G401 (cell line): ENCODE measurements at regions not wholly inside any gene's neighbourhood (a gene's known extent, or its start where the extent isn't known, plus 50 kb on each side); places are given as distances from the start of the nearest gene placed in this dataset.

Source experiments
- DNase-seq: peaks from one replicate; pipeline ENCODE4 v3.0.0-alpha.2; 2015; ENCODE audit warnings: low spot score
- in situ Hi-C: cut with HindIII; loops from 2 replicates; pipeline ENCODE4 v1.10.0; 2016; ENCODE audit warnings: low sequenced_read_pairs, mixed read lengths

DNA sequence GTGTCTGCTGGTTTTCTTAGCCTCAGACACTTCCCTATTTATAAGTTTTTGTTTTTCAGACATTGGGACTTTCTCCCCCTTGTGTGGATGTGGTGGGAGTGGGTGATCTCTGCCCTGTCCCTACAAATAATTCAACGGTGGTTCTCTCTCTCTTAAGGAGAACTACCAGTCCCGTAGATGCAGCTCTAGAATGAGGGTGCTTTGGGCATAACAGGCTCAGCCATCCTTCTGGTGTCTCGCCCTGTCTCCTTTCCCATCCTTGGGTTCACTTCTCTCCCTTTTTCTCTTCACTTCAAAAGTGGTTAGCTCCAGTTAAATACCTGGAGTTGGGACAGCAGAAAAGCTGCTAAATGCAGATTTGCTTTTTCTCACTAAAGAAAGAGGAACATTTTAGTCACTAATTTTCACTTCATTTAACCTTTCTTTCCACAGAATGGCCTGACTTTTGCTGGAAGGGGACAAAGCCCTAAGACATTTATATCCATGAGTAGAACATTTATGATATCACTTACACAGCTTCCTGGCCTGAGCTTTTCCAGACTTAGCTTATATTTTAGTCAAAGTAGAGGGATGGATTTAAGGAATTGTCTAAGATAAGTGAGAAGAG is 121.2 kb upstream of the CXCR4 start:
- in situ Hi-C loops: no loop called here

DNA sequence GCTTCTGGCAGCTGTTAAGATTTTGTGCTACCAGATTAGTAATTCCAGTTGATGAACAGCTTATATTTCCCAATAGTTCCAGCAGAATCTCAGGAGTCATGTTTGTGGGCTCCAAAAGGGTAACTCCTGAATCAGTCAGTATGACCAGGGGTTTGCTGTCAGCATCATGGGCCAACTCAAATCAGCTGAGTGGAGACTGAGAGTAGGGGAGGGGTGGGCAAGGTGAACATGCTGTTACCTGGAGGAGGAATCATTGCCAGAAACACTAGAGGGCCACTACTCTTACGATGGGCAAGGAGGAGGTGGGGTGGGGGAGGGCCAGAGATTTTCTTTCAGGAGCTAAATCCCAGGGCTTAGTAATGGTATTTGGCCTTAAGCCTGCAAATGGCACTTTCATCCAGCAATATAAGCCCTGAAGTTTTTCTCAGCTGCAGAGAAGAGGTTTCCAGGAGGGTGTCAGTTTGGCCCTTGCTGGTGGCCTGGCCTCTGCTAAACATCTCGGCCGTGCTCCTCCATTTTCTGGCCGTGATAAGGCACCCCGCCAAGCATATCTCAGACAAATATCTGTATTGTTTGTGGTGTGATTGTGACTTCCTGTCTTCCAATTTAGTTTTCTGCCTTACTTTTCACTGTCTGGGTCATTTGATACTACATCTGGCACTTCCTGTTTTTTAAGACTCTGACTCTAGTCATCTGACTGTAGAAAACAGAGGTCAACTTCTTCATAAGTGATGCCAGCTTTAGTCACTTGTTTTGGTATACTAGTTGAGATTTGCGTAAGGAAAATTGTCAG is 120.5 kb upstream of the CXCR4 start:
- DNase-seq: no peak
- in situ Hi-C loops: no loop called here

More for the DNA sequence above, 121.2 kb upstream of the CXCR4 start:
- DNase-seq: no peak

DNA sequence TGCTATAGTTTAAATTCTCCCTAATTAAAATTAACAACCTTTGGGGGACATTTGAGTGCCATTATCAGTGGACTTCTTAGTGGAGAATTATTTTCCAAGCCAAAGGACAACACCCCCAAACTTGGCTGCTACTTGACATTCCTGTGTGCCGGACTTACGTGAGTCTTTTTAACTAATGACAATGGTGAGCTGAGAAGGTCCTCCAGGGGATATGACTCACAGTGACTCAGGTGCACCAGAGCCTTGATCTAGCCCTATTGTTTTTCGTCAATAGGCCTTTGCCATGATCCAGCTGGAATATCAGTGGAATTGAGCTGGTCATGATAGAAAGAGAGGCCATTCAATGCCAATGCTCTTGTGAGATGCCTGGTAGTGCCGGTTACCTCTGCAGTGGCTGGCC is 118.1 kb upstream of the CXCR4 start:
- no peak for DNase-seq
- in situ Hi-C loops: no loop called here

DNA sequence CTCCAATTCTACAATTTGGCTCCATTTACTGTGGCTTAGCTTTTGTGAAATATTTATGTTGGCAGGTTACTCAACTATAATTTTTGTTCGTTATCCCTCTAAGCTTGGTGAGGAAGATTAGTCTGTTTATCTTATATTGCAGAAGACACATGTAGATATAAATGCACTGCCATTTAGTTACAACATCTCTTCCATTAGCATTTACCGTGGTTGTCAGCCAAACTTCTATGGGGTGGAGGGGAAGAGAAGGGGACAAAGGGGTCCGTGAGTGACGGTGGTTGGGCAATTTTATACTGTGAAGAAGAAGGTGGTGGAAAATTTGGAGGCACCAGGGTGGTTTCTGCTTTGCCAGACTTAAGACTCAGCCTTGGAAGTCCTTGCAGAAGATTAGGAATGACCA is 117.6 kb upstream of the CXCR4 start:
- DNase-seq: no peak
- in situ Hi-C loops: no loop called here

DNA sequence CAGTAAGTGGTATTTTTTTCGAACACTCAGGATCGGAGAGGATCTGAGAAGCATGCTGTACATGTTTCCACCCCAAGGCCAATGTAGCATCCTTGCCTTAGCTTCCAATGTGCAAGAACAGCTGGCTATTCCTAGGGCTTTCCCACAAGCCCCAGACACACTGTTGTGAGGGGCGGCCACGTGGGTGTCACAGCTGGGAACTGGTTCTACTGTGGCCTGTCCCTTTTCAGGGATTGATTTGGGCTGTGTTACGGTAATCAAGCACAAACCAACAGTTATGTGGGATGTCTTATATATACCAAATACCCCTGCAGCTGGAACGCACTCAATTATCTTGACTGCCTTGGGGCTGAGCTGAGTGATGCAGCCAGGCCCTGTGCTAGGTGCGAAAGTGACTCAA is 116.3 kb upstream of the CXCR4 start:
- DNase-seq: no peak
- in situ Hi-C loops: no loop called here

DNA sequence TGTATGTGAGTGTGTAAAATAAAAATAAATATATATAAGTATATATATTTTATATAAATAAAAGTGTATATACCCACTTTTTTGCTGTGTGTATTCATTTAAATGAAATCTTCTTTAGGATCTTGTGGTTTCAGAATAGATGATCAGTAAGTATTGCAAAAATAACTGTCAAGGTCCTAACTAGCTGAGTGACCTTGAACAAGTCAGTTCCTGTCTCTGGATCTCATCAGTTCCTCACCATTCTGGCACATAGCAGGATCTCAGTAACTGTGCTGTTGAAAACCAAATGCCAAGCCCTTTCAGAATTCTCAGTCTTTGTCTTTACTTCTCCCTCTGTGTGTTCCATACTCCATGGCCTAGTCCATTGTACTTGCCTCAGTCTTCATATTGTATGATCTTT is 115.3 kb upstream of the CXCR4 start:
- DNase-seq: no peak
- in situ Hi-C loops: no loop called here

DNA sequence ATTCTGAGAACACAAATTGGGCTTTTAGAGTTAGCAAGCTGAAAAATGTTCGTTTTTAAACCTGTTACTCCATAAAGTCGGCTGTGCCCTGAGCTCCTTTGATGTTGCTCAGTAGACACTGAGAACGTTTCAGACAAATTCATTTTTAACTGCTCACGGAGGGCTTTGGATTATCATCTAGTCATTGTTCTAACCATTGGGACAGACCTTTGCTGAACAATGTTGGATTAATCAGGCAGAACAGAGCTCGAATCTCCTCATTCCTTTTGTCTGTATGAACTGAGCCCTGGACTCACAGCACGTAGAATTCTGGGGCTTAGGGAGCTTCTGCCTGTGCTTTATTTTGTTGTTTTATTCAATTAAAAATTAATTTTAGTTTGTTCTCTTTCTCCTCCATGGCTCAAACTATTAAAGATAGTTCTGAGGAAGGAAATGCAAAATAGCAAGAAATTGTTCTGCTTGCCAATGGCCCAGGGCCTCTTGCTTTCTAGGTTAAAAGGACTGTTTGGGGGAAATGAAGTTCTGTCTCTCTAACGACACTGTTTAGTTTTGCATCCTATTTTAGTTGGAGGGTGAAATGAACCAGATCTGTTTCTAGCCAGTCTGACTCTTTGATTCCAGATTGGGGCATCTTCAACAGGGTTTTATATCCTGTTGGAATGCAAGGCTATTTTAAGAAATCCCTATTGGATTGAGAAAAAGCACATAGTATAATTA is 114.7 kb upstream of the CXCR4 start:
- DNase-seq: no peak
- in situ Hi-C loops: no loop called here

DNA sequence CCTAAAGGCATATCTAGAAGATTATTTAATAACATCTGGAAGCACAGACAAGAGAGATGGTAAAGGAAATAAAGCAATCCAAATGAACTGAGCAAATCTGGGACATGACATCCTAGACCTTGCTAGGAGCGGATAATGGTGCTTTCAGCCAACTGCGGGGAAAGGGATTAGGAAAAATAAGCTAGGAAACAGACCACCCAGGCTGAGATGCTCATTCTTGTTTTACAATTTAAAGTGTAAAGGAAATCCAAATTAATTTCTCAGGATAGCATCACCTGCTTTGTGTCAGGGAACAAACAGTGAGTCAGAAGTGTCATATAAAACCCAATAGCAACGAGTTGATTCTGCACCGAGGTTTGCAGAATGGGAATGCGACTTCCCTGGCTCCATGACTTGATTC is 112.5 kb upstream of the CXCR4 start:
- DNase-seq: no peak
- in situ Hi-C loops: no loop called here

DNA sequence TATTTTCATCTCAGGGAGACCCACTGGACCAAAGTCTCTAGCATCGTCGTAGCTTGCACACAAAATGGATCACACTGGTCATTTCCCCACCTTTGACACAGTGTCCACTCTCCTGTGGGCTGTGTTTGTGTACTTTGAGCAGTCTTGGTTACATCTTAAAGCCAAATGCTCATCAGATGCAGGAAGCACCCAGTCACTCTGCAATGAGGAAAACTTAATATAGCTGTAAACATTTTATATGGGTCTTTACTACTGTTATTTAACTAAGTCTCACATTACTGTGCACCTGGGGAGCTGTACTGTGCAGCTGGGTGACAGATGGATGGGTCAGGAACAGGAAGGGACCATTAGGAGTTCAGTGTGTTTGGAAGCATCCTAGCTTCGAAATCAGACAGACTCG is 109.0 kb upstream of the CXCR4 start:
- DNase-seq: no peak
- in situ Hi-C loops: no loop called here

DNA sequence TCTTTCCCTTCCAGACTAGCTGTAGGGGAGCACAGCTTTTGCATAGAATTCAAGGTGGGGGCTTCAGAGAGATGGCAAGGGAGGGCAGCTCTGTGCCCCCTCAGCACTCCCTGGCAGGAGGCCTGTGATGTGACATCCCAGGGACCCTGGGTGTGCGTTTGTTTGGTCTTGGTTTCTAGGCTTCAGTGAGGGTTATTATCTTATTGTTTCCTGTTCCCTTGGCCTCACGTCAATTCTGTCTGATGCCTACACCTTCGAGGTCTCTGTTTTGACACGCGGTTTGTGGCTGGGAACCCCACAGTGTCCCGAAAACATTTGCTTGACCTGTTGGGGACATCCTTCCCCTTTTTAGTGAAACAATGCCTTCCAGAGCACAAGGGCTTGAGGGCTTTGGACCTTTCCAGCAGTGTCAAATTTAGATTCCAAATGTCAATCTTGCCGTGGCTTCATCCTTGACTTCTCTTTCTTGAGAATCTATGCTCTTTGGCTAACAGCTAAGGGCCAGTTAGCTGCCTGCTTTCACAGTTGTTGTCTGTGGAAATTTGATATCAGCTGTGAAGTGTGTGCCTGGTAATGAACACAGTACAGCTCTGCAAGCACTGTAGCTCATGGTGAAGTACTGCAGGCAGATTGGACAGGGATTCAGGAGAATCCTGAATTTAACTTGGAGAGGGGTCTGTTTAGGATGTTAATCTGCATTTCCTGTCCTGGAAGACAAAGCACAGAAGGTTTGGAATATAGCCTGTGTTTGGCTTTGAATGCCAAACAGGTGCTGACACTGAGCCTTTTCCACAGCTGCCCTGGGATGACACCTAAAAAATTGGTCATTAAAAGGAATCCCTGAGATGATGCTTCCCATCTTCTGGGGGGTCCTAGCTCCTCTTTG is 108.2 kb upstream of the CXCR4 start:
- in situ Hi-C loops: no loop called here
- DNase-seq: no peak

DNA sequence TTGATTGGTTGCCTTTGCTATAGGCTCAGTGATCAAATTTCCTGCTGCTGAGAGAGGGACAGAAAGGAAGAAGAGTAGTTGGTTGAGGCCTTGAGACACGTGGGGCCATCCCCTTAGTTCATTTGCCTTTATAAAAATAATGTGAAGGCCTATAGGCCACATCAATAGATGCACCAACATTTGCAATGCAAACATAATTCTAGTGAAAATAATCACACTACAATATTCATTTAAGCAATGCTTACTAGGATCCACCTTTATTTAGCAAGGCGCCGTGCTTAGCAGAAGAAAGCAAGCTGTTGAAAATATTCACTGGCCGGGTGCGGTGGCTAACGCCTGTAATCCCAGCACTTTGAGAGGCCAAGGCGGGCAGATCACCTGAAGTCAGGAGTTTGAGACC is 105.3 kb upstream of the CXCR4 start:
- in situ Hi-C loops: no loop called here
- no peak for DNase-seq

DNA sequence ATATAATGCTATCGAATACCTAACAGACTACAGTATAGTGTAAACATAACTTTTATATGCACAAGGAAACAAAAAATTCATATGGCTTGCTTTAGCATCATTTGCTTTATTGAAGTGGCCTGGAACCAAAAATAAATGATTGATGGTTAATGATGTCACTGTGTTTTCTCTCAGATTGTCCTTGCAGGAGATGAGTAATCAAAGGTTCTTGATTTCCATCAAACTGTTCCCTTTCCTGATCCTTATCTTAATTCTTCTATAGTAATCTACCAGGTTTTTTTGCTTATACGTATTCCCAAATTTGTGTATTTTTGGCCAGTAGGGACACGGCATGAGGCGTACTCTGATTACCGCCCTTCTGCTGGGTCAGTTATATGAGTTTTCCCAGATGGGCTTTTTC is 104.9 kb upstream of the CXCR4 start:
- in situ Hi-C loops: no loop called here
- DNase-seq: no peak

DNA sequence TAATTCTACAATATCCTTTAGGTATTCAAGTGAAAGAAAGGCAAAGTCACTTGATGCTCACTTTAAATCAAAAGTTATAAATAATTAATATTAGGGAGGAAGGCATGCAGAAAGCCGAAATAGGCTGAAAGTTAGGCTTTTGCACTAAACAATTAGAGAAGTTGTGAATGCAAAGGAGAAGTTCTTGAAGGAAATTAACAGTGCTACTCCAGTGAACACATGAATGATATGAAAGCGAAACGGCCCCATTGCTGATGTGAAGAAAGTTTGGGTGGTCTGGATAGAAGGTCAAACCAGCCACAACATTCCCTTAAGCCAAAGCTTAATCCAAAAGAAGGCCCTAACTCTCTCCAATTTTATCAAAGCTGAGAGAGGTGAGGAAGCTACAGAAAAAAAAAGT is 103.1 kb upstream of the CXCR4 start:
- no peak for DNase-seq
- in situ Hi-C loops: no loop called here

DNA sequence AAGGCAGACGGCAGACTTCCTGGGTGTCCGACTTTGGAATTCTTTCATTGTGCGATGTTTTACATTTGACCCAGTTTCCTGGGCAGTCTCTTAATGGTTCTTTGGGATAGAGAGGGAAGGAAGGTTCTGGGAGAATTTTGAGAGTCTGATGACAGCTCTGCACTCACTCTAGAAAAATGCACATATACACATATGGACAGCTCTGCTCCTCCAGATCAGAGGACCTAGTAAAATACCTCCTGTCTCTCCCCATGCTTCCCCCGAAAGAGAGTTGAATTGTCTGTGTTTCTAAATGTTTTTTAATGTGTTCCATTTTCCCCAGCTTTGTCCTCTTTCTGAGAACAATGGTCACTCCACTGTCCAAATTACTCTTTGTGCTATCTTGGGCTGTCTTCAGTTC is 102.0 kb upstream of the CXCR4 start:
- in situ Hi-C loops: no loop called here
- DNase-seq: no peak

DNA sequence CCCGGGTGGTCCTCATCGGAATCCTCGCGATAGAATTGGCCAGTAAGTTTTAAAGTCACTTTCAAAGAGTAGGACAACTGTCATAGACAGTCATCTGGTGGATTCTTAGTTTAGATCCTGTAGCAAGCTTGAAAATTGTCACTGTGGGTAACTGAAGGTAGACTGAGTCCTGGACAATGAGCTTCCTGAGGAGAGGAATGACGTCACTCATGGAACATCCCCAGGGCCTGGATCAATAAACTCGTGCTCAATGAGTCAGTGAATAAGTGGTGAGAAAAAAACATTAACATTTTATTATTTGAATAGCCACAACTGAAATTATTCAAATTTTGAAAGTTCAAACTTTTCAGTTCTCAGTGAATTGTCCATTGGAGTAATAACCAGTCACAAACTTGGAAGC is 101.4 kb upstream of the CXCR4 start:
- in situ Hi-C loops: no loop called here
- no peak for DNase-seq

DNA sequence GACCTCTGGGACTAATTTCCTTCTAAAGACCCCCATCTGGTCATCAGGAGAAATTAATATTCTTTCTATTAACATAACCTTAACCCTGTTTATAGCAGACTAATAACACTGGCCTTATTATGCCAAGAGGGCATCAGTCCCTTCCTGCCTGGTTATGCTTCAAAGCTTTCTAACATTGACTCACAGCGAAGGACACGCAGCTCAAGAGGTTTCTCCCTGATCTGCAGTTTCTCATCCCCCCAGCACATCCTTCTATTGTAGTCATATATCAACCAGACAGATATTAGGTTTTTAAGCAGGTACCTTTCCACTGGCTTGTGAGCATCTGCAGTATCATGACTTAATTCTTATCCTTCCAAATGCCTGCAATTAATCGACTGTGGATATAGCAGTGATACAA is 100.0 kb upstream of the CXCR4 start:
- no peak for DNase-seq
- in situ Hi-C loops: no loop called here

DNA sequence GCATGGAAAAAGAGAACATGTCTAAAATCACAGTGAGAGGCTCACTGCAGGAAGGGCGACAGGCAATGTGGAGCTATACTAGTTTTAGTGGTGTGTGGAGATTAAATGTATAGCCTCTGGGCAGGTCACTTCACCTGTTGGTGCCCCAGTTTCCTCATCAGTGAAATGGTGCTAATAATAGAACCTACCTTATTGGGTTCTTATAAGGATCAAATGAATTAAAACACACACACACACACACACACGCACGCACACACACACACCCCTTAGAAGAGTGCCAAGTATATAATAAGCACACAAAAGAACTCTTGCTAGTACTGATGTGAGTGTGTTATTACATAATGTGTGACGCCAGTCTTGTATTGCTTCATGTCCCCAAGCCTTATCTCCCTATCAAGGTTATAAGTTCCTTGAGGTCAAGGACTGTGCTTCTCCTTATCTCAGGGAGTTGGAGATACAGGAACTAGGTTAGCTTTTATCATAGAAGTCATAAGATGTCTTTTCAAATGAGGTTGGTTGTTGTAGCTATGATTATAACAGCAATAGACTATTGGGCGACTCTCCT is 98.0 kb upstream of the CXCR4 start:
- no peak for DNase-seq
- in situ Hi-C loops: no loop called here

DNA sequence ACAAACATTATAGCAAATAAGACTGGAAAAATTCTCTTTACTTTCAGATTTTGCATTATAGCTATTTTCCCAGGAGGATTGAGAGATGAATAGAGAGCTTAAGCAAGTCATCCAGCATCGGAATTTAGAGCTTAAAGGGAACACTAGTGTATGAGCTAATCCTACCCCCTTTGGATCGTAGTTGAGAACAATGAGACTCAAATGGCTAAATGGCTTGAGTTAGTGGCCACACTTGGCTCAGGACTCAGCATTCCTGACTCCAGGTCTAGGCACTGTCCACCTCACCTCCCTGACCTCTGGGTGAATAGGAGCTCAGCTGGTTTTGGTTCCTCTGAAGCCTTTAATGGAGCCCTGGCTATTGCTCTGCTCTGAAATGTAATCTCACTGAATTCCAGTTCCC is 97.5 kb upstream of the CXCR4 start:
- in situ Hi-C loops: no loop called here
- no peak for DNase-seq
